ENCODE measurements at regions not wholly inside any gene's neighbourhood (a gene's known extent, or its start where the extent isn't known, plus 50 kb on each side); places are given as distances from the start of the nearest gene placed in this dataset.
A peak's percentile ranks its signal among the peaks of the same experiment; 100 is the strongest.

DNA sequence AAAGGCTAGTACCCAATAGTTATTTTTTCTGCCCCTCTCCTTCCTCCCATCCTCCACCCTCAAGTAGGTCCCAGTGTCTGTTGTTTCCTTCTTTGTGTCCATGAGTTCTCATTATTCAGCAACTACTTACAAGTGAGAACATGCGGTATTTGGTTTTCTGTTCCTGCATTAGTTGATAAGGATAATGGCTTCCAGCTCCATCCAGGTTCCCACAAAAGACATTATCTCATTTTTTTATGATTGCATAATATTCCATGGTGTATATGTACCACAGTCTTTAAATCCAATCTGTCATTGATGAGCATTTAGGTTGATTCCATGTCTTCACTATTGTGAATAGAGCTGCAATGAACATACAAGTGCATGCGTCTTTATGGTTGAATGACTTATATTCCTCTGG is 128.3 kb upstream of the ANKRD55 start:
- TF ChIP-seq, protein P1, sequence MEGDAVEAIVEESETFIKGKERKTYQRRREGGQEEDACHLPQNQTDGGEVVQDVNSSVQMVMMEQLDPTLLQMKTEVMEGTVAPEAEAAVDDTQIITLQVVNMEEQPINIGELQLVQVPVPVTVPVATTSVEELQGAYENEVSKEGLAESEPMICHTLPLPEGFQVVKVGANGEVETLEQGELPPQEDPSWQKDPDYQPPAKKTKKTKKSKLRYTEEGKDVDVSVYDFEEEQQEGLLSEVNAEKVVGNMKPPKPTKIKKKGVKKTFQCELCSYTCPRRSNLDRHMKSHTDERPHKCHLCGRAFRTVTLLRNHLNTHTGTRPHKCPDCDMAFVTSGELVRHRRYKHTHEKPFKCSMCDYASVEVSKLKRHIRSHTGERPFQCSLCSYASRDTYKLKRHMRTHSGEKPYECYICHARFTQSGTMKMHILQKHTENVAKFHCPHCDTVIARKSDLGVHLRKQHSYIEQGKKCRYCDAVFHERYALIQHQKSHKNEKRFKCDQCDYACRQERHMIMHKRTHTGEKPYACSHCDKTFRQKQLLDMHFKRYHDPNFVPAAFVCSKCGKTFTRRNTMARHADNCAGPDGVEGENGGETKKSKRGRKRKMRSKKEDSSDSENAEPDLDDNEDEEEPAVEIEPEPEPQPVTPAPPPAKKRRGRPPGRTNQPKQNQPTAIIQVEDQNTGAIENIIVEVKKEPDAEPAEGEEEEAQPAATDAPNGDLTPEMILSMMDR (IDR thresholded peaks at IDR 0.05) = no peak
- Histone ChIP-seq H3K27me3 (replicated peaks; ENCODE audit: insufficient read depth) (no peaks in the 10 kb centered on the region), H3K4me1 (ENCODE audit: control insufficient read depth in 1 of 2, low read depth in 2 of 2) (peaks cover 4 to 37% of the 10 kb centered on the region in 2 donors), H3K27ac (no peak overlapping the region), H3K36me3 (no peaks in the 10 kb centered on the region), H3K4me3 (no peak overlapping the region), H3K9me3 (no peaks in the 10 kb centered on the region)
- ATAC-seq (ENCODE audit: insufficient number of reproducible peaks, low FRiP score, low read depth) (no peak), DNase-seq (ENCODE audit: low spot score) (no peak)

DNA sequence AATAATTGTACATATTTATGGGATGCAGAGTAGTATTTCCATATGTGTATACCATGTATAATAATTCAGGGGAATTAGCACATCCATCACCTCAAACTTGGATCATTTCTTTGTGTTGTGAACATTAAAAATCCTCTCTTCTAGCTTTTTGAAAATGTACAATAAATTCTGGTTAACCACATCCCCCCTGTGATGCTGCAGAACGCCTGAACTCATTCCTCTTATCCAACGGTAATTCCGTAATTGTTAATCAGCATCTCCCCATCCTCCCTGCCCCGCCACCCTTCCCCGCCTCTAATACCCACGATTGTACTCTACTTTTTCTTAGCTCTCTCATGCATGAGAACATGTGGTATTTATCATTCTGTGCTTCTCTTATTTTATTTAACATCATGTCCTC is 127.7 kb upstream of the ANKRD55 start:
- no peak for ATAC-seq (ENCODE audit: insufficient number of reproducible peaks, low FRiP score, low read depth)
- TF ChIP-seq, protein P1 (IDR thresholded peaks at IDR 0.05) = no peak
- no peak overlapping the region for H3K27ac ChIP-seq

DNA sequence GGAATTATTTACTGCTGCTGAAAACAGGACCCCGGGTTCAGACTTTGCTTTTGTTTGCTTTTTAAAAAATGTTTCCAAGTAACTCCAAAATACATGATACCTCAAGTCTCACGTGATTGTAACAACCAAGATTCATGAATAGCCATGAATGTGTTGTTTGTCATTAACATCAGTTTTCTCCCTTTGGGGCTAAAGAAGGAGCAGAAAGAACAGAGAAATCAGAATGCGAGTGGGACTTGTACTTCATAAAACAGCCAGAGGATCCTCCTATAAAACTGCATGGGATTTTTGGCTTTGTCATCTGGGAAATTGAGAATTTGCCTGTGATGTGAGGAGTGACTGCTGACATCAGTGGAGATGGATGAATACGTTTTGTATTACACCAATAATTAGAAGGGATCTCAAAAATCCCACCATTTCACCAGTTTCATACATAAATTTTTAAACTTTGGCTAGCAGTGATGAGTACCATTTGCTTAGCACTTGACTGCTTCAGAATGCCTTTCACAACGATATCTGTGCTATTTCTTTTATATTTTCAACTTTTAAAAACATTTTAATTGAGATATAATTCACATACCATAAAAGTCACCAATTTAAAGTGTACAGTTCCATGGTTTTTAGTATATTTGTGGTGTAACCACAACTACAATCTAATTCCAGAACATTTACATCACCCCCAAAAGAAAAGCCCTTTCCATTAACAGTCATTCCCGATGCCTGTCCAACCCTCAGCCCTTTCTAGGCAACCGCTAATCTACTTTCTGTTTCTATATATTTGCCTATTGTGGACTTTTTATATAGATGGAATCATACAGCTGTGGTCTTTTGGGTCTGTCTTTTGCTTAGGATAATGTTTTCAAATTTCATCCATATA is 126.9 kb upstream of the ANKRD55 start:
- Histone ChIP-seq H3K27me3 (replicated peaks; ENCODE audit: insufficient read depth) (no peaks in the 10 kb centered on the region), H3K27ac (no peak overlapping the region), H3K4me1 (ENCODE audit: control insufficient read depth in 1 of 2, low read depth in 2 of 2) (peaks cover 4 to 44% of the 10 kb centered on the region in 2 donors), H3K4me3 (no peak overlapping the region), H3K36me3 (no peaks in the 10 kb centered on the region), H3K9me3 (no peaks in the 10 kb centered on the region)
- ATAC-seq (ENCODE audit: insufficient number of reproducible peaks, low FRiP score, low read depth) = no peak
- DNase-seq (ENCODE audit: low spot score) = no peak
- TF ChIP-seq, protein P1 (IDR thresholded peaks at IDR 0.05) = no peak

More for the DNA sequence above, 127.7 kb upstream of the ANKRD55 start:
- DNase-seq (ENCODE audit: low spot score) = no peak
- H3K27me3 ChIP-seq (replicated peaks; ENCODE audit: insufficient read depth) = no peaks in the 10 kb centered on the region
- H3K4me3 ChIP-seq = no peak overlapping the region
- H3K36me3 ChIP-seq = no peaks in the 10 kb centered on the region
- H3K4me1 ChIP-seq (ENCODE audit: control insufficient read depth in 1 of 2, low read depth in 2 of 2) = peaks cover 4 to 43% of the 10 kb centered on the region in 2 donors
- no peaks in the 10 kb centered on the region for H3K9me3 ChIP-seq

DNA sequence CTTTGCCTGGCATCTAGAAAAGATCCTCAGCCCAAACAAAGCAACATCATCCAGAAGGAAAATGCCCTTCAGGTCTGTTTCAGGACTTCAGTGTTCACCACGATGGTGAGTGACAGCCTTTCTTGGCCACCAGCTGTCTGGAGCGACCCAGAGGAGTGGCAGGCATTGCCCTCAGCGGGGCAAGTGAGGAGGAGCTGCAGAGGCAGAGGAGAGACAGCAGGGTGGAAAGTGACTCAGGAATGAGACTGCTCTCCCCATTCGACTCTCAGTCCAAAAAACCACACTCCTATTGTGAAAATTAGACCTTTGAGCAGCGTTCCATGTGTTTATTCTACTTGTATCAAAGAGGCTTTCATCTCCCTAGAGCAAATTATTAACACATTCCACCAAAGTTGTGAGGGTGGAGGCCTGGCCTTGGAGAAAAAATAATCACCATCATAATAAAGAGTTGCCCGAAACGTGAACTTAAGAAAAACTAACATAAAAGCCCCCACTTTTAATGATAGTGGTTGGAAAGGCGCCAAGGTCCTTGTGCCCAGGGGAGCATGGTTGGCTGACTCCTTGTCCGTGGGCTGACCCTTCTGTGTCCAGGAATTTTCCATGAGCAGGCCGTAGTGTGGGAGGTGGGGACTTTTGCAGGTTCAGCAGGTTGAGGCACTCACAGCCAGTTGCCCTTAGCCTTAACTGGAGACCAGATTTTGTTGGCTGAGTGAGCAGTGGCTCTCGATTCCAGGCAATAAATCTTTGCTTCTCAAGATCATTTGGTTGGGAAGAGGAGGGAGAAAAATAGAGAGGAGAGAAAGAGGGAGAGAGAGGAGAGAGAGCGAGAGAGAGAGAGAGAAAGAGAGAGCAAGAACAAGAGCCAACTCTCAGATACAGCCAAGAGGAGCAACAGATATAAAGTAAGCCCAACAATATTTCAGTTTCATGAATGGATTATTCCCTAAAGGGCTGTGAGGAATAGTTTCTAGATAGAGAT is 125.9 kb upstream of the ANKRD55 start:
- TF ChIP-seq, protein P1 (IDR thresholded peaks at IDR 0.05) = no peak
- DNase-seq (ENCODE audit: low spot score) (no peak), ATAC-seq (ENCODE audit: insufficient number of reproducible peaks, low FRiP score, low read depth) (peak; percentile 5)
- peaks cover 4 to 44% of the 10 kb centered on the region in 2 donors for H3K4me1 ChIP-seq (ENCODE audit: control insufficient read depth in 1 of 2, low read depth in 2 of 2)
- no peaks in the 10 kb centered on the region for H3K27me3 ChIP-seq (replicated peaks; ENCODE audit: insufficient read depth)
- no peaks in the 10 kb centered on the region for H3K9me3 ChIP-seq
- no peak overlapping the region for H3K4me3 ChIP-seq
- H3K36me3 ChIP-seq = no peaks in the 10 kb centered on the region
- peak overlapping the region; percentile 10 to 32 for H3K27ac ChIP-seq

DNA sequence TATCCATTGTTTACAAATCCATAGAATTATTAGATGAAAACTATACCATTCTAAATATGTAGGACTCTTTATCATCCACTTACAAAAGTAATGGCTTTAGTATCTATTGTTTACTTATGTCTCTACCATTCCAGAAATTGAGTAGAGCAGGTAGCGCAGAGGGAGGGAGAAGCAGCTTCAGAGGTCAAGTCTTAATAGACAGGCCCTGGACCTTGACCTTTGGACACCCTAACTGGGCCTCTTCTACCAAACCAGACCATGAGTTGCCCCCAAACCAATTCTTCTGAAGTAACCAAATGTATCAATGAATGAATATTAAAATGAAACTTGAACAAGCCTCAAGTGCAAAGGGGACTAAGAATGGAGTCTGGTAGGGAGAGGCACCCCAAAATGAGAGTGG is 124.9 kb upstream of the ANKRD55 start:
- TF ChIP-seq, protein P1 (IDR thresholded peaks at IDR 0.05) = no peak
- H3K4me3 ChIP-seq = no peak overlapping the region
- H3K9me3 ChIP-seq = no peaks in the 10 kb centered on the region
- ATAC-seq (ENCODE audit: insufficient number of reproducible peaks, low FRiP score, low read depth) (no peak), DNase-seq (ENCODE audit: low spot score) (no peak)
- no peaks in the 10 kb centered on the region for H3K27me3 ChIP-seq (replicated peaks; ENCODE audit: insufficient read depth)
- peaks cover 4 to 44% of the 10 kb centered on the region in 2 donors for H3K4me1 ChIP-seq (ENCODE audit: control insufficient read depth in 1 of 2, low read depth in 2 of 2)
- peak overlapping the region; percentile 10 to 32 for H3K27ac ChIP-seq
- H3K36me3 ChIP-seq = no peaks in the 10 kb centered on the region

Data from thoracic aorta (tissue), 2 donors.